ENCODE measurements at regions not wholly inside any gene's neighbourhood (a gene's known extent, or its start where the extent isn't known, plus 50 kb on each side); places are given as distances from the start of the nearest gene placed in this dataset.

DNA sequence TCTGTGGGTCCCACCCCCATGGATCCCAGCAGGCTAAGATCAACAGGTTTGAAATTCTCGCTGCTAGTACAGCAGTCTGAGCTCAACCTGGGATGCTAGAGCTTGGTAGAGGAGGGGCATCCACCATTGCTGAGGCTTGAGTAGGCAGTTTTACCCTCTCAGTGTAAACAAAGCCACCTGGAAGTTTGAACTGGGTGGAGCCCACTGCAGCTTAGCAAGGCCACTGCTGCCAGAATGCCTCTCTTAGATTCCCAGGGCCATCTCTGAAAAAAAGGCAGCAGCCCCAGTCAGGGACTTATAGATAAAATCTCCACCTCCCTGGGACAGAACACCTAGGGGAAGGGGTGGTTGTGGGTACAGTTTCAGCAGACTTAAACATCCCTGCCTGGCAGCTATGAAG is 190.0 kb upstream of the CACNA2D1 start:
- TF ChIP-seq, protein P1, sequence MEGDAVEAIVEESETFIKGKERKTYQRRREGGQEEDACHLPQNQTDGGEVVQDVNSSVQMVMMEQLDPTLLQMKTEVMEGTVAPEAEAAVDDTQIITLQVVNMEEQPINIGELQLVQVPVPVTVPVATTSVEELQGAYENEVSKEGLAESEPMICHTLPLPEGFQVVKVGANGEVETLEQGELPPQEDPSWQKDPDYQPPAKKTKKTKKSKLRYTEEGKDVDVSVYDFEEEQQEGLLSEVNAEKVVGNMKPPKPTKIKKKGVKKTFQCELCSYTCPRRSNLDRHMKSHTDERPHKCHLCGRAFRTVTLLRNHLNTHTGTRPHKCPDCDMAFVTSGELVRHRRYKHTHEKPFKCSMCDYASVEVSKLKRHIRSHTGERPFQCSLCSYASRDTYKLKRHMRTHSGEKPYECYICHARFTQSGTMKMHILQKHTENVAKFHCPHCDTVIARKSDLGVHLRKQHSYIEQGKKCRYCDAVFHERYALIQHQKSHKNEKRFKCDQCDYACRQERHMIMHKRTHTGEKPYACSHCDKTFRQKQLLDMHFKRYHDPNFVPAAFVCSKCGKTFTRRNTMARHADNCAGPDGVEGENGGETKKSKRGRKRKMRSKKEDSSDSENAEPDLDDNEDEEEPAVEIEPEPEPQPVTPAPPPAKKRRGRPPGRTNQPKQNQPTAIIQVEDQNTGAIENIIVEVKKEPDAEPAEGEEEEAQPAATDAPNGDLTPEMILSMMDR (conservative IDR thresholded peaks at IDR 0.05 in 1 of 2, IDR thresholded peaks at IDR 0.05 in 1 of 2; ENCODE audit: low read depth in 1 of 2, low read length in 2 of 2) = no peak
- no peak for TF ChIP-seq EZH2 (IDR thresholded peaks at IDR 0.05; ENCODE audit: low read length, missing control alignments)

Measured in fibroblast of lung (primary cell).